Dermis blood vessel endothelial cell (primary cell): ENCODE measurements at regions not wholly inside any gene's neighbourhood (a gene's known extent, or its start where the extent isn't known, plus 50 kb on each side); places are given as distances from the start of the nearest gene placed in this dataset.
A peak's percentile ranks its signal among the peaks of the same experiment; 100 is the strongest.

ENCODE experiments used
- DNase-seq: peaks from one replicate; pipeline ENCODE4 v3.0.0; 2010

- DNase-seq, result no peak
Observed at GRCh38 chr2:41902897-41903296, 144.9 kb upstream of the PKDCC start.

- DNase-seq, result no peak
Observed at GRCh38 chr2:41903474-41904135, 144.2 kb upstream of the PKDCC start.

GRCh38 chr2:41904459-41904858 is 143.4 kb upstream of the PKDCC start:
- DNase-seq, result no peak

- no peak for DNase-seq
Observed at GRCh38 chr2:41905597-41906337, 142.1 kb upstream of the PKDCC start.

- DNase-seq, result peak; percentile 2
Observed at GRCh38 chr2:41906338-41906725, 141.5 kb upstream of the PKDCC start.

GRCh38 chr2:41907141-41907540 is 140.7 kb upstream of the PKDCC start:
- no peak for DNase-seq

- DNase-seq, result no peak
Observed at GRCh38 chr2:41907771-41908207, 140.0 kb upstream of the PKDCC start.

- no peak for DNase-seq
Observed at GRCh38 chr2:41908349-41908748, 139.5 kb upstream of the PKDCC start.

- no peak for DNase-seq
Observed at GRCh38 chr2:41909584-41909983, 138.2 kb upstream of the PKDCC start.

- DNase-seq, result no peak
Observed at GRCh38 chr2:41910126-41910525, 137.7 kb upstream of the PKDCC start.

- DNase-seq, result no peak
Observed at GRCh38 chr2:41911033-41911432, 136.8 kb upstream of the PKDCC start.

GRCh38 chr2:41912337-41912736 is 135.5 kb upstream of the PKDCC start:
- no peak for DNase-seq

- no peak for DNase-seq
Observed at GRCh38 chr2:41912776-41913175, 135.0 kb upstream of the PKDCC start.

GRCh38 chr2:41913311-41913710 is 134.5 kb upstream of the PKDCC start:
- DNase-seq, result no peak

- DNase-seq, result no peak
Observed at GRCh38 chr2:41913921-41914609, 133.8 kb upstream of the PKDCC start.

- DNase-seq, result no peak
Observed at GRCh38 chr2:41914936-41915335, 132.9 kb upstream of the PKDCC start.

- no peak for DNase-seq
Observed at GRCh38 chr2:41916177-41916576, 131.6 kb upstream of the PKDCC start.

- no peak for DNase-seq
Observed at GRCh38 chr2:41917587-41917986, 130.2 kb upstream of the PKDCC start.

GRCh38 chr2:41919135-41919534 is 128.7 kb upstream of the PKDCC start:
- no peak for DNase-seq

- DNase-seq, result no peak
Observed at GRCh38 chr2:41920181-41920580, 127.6 kb upstream of the PKDCC start.

GRCh38 chr2:41920812-41921211 is 127.0 kb upstream of the PKDCC start:
- no peak for DNase-seq

- DNase-seq, result no peak
Observed at GRCh38 chr2:41922177-41922576, 125.6 kb upstream of the PKDCC start.

GRCh38 chr2:41923156-41923786 is 124.5 kb upstream of the PKDCC start:
- DNase-seq, result no peak
